ENCODE measurements at regions not wholly inside any gene's neighbourhood (a gene's known extent, or its start where the extent isn't known, plus 50 kb on each side); places are given as distances from the start of the nearest gene placed in this dataset.

GRCh38 chr18:28267276-28267675 is 90.3 kb upstream of the CDH2 start:
- TF ChIP-seq CEBPB (IDR thresholded peaks at IDR 0.05; ENCODE audit: borderline replicate concordance, low read depth, low read length) (no peak), CTCF (CRISPR knock-in tag; IDR thresholded peaks at IDR 0.05) (no peak), ZBTB43 (CRISPR knock-in tag; conservative IDR thresholded peaks at IDR 0.05) (no peak), KDM5A (IDR thresholded peaks at IDR 0.05; ENCODE audit: borderline replicate concordance, low read length) (no peak), MAFG (CRISPR knock-in tag; IDR thresholded peaks at IDR 0.05) (no peak), JDP2 (CRISPR knock-in tag; IDR thresholded peaks at IDR 0.05; ENCODE audit: borderline replicate concordance) (no peak), HINFP (CRISPR knock-in tag; IDR thresholded peaks at IDR 0.05; ENCODE audit: low read depth) (no peak), CREM (IDR thresholded peaks at IDR 0.05) (no peak), CREM (CRISPR knock-in tag; IDR thresholded peaks at IDR 0.05) (no peak), SIN3A (IDR thresholded peaks at IDR 0.05; ENCODE audit: borderline replicate concordance, low read depth, low read length) (no peak), SIX4 (CRISPR knock-in tag; IDR thresholded peaks at IDR 0.05) (no peak), FOXO4 (CRISPR knock-in tag; conservative IDR thresholded peaks at IDR 0.05) (no peak)
